T-cell (primary cell): ENCODE measurements at regions not wholly inside any gene's neighbourhood (a gene's known extent, or its start where the extent isn't known, plus 50 kb on each side); places are given as distances from the start of the nearest gene placed in this dataset.

Experiments
- ATAC-seq, 4 experiments: fragments of 200-7000 bp in 3 of 4; fragments of 150-1000 bp in 1 of 4; cut with Tn5 transposase; replicated peaks in 1 of 4; 1 replicate in 3 of 4; 2 replicates in 1 of 4; pipeline ENCODE4 v1.10.0; 2021; ENCODE audit warnings: moderate library complexity in 3 of 4, mild to moderate bottlenecking in 2 of 4, moderate number of reproducible peaks in 1 of 4
- CTCF ChIA-PET, 2 donors: fragments of 300-600 bp; sonication (Branson Sonifier 250); formaldehyde crosslinking; loops; one replicate each; lab custom pipeline; 2022; ENCODE audit warnings: antibody characterized with exemption in 2 of 2; lab: Charles Lee
- POLR2A ChIA-PET, 2 donors: fragments of 300-600 bp; sonication (Branson Sonifier 250); formaldehyde crosslinking; loops; one replicate each; lab custom pipeline; 2022; ENCODE audit warnings: antibody characterized with exemption in 2 of 2; lab: Charles Lee
- DNase-seq, 35 experiments: peaks; one replicate each; pipeline versions ENCODE4 v3.0.0 to v3.0.0-alpha.2; 2013 to 2023
- H3K27ac ChIP-seq: one replicate; pipeline ENCODE4 v1.5.1; 2013; ENCODE audit warnings: low read length
- H3K27me3 ChIP-seq, 2 experiments: replicated peaks in 1 of 2; 1 replicate in 1 of 2; 2 replicates in 1 of 2; pipeline versions ENCODE4 v1.6.1 to v1.7.0; 2013; ENCODE audit warnings: low read length in 1 of 2, mixed read lengths in 1 of 2; ENCODE audit not compliant: control insufficient read depth in 2 of 2, insufficient read depth in 2 of 2; ENCODE audit errors: extremely low read depth in 1 of 2
- H3K36me3 ChIP-seq, 2 donors: 1 replicate in 1 of 2; 2 replicates in 1 of 2; pipeline versions ENCODE4 v1.6.1 to v1.7.0; 2013; ENCODE audit warnings: low read length in 1 of 2; ENCODE audit not compliant: control insufficient read depth in 2 of 2, insufficient read depth in 1 of 2; ENCODE audit errors: extremely low read depth in 1 of 2
- H3K4me1 ChIP-seq, 2 experiments: 1 replicate in 1 of 2; 2 replicates in 1 of 2; pipeline versions ENCODE4 v1.6.1 to v1.7.0; 2013; ENCODE audit warnings: low read length in 2 of 2, mixed read lengths in 1 of 2; ENCODE audit not compliant: insufficient read depth in 2 of 2, control insufficient read depth in 1 of 2; ENCODE audit errors: extremely low read depth in 1 of 2
- H3K4me3 ChIP-seq, 2 donors: 1 replicate in 1 of 2; 2 replicates in 1 of 2; pipeline versions ENCODE4 v1.5.1 to v1.7.0; 2013; ENCODE audit warnings: mild to moderate bottlenecking in 2 of 2, low read length in 1 of 2, moderate library complexity in 1 of 2; ENCODE audit not compliant: control insufficient read depth in 1 of 2; ENCODE audit errors: extremely low read depth in 1 of 2
- H3K9me3 ChIP-seq: 2 replicates; pipeline ENCODE4 v1.7.0; 2013
- H3K27ac Mint-ChIP-seq, 2 donors: one replicate each; pipeline ENCODE4 v1.8.0; 2020 to 2021; ENCODE audit warnings: mild to moderate bottlenecking in 2 of 2, mixed read lengths in 2 of 2
- H3K27me3 Mint-ChIP-seq, 2 donors: one replicate each; pipeline ENCODE4 v1.8.0; 2021 to 2022; ENCODE audit warnings: mixed read lengths in 2 of 2
- H3K36me3 Mint-ChIP-seq: one replicate; pipeline ENCODE4 v1.8.0; 2021; ENCODE audit warnings: mixed read lengths
- H3K4me1 Mint-ChIP-seq, 3 donors: one replicate each; pipeline ENCODE4 v1.8.0; 2020 to 2022; ENCODE audit warnings: mixed read lengths in 3 of 3, mild to moderate bottlenecking in 1 of 3
- H3K4me3 Mint-ChIP-seq, 3 donors: one replicate each; pipeline ENCODE4 v1.8.0; 2020 to 2022; ENCODE audit warnings: mild to moderate bottlenecking in 3 of 3, mixed read lengths in 3 of 3, moderate library complexity in 3 of 3
- H3K9me3 Mint-ChIP-seq, 3 donors: one replicate each; pipeline ENCODE4 v1.8.0; 2020 to 2022; ENCODE audit warnings: mixed read lengths in 3 of 3
- WGBS: methylation state at CpG from one replicate; pipeline ENCODE4 v1.1.5; 2013; ENCODE audit warnings: missing lambda C conversion rate; ENCODE audit not compliant: insufficient coverage; 5-methylcytosine and 5-hydroxymethylcytosine counted together

DNA sequence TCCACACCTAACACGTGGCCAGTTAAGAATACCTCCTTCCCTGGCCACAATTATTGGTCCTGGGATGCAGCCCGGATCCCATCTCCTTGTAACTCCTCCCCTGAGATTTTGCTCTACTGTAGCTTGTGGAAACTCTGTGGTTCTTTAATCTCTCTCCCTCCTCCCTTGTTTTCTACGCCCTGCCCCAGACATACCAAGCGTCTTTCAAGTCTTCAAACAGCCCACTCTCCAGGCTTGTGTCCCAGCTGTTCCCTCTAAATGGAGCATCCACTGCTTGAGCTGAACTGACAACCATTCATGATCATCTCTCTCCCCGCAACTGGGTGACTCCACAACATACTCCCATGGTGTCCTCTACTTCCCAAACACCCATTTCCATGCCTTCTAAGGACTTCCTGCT is 111.6 kb downstream of the SIPA1L2 start:
- DNase-seq (no peak), ATAC-seq (no peak)
- Mint-ChIP-seq H3K4me1 (peaks cover 0 to 7% (median 0%) of the 10 kb centered on the region in 3 donors), H3K36me3 (no peaks in the 10 kb centered on the region), H3K27me3 (peaks cover 2 to 8% of the 10 kb centered on the region in 2 donors), H3K4me3 (no peak overlapping the region), H3K27ac (no peak overlapping the region), H3K9me3 (no peaks in the 10 kb centered on the region)
- POLR2A ChIA-PET = no interaction called here
- Histone ChIP-seq H3K9me3 (no peaks in the 10 kb centered on the region), H3K36me3 (no peaks in the 10 kb centered on the region), H3K27ac (no peak overlapping the region), H3K4me1 (no peaks in the 10 kb centered on the region), H3K4me3 (no peak overlapping the region), H3K27me3 (no peaks in the 10 kb centered on the region)
- 72% methylated on average over 5 of the region's 5 CpGs for WGBS
- CTCF ChIA-PET = no interaction called here

DNA sequence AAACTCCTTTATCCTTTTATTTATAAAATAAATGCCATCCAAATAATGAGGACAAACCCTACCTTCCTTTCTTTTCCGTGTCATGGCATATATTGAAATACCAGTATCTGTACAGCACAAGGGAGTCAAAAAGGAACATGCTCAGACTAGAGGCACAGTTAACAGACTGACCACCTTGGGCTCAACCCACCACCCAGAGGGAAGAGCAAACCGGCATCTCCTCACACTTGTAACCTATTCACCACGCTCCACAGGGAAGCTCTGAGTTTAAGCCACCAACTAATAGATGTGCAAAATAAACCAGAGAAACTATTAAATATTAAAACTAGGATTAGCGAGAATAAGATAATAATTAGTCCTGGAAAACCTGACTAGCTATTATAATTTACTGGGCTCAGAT is 112.7 kb downstream of the SIPA1L2 start:
- WGBS = no CpG with 5 or more reads among the region's 4 CpGs
- Histone ChIP-seq H3K36me3 (no peaks in the 10 kb centered on the region), H3K4me3 (no peak overlapping the region), H3K9me3 (no peaks in the 10 kb centered on the region), H3K27ac (no peak overlapping the region), H3K27me3 (no peaks in the 10 kb centered on the region), H3K4me1 (no peaks in the 10 kb centered on the region)
- ChIA-PET CTCF (no interaction called here), POLR2A (no interaction called here)
- no peak overlapping the region for H3K4me3 Mint-ChIP-seq
- H3K4me1 Mint-ChIP-seq = peaks cover 0 to 5% (median 0%) of the 10 kb centered on the region in 3 donors
- DNase-seq = no peak
- no peaks in the 10 kb centered on the region for H3K36me3 Mint-ChIP-seq
- H3K27ac Mint-ChIP-seq = no peak overlapping the region
- no peaks in the 10 kb centered on the region for H3K9me3 Mint-ChIP-seq
- peaks cover 2 to 6% of the 10 kb centered on the region in 2 donors for H3K27me3 Mint-ChIP-seq
- ATAC-seq = no peak

DNA sequence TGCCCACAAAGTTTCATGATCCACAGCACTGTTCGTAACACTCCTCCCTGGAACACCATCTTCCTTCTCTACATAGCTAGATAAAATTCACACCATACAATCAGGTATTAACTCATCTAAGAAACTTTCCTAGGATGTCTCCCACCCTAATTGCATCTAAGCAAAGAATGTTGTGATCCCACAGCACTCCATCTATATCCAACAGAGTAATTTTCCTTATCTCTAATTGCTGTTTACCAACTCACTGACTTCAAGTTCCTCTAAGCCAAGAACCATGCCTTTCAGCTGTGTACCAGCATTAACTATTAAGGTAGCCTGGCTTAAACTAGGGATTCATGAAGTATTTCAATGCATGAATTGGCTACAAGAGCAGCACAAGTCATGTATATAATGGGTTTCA is 114.2 kb downstream of the SIPA1L2 start:
- DNase-seq = no peak
- 90% methylated on average over 1 of the region's 1 CpG for WGBS
- ATAC-seq = no peak
- Mint-ChIP-seq H3K27ac (no peak overlapping the region), H3K27me3 (peaks cover 2 to 8% of the 10 kb centered on the region in 2 donors), H3K4me3 (no peak overlapping the region), H3K9me3 (no peaks in the 10 kb centered on the region), H3K4me1 (no peaks in the 10 kb centered on the region), H3K36me3 (no peaks in the 10 kb centered on the region)
- Histone ChIP-seq H3K36me3 (no peaks in the 10 kb centered on the region), H3K9me3 (no peaks in the 10 kb centered on the region), H3K4me3 (no peak overlapping the region), H3K27me3 (no peaks in the 10 kb centered on the region), H3K4me1 (no peaks in the 10 kb centered on the region), H3K27ac (no peak overlapping the region)
- ChIA-PET POLR2A (no interaction called here), CTCF (no interaction called here)

DNA sequence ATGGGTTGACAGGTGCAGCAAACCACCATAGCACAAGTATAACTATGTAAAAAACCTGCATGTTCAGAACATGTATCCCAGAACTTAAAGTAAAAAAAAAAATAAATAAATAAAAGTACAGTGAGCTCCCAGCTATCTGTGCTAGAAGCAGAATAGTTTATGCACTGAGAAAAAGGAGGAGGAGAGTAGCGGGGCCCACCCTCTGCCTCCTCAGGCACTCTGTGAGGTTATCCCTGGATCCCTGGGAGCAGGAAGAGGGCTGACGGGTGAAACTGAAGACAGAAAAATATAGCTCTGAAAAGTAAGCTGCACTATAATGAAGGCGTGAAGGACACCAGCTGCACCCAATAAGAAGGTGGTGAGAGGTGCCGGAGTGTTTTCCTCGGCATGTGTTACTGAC is 117.2 kb downstream of the SIPA1L2 start:
- ChIA-PET CTCF (no interaction called here), POLR2A (interaction anchor here in 1 of 2 donors (0.6 kb wide), 1 partner anchor 58 kb away, joined by 7 read pairs; no protein-coding TSS in a partner anchor)
- H3K27ac Mint-ChIP-seq = no peak overlapping the region

DNA sequence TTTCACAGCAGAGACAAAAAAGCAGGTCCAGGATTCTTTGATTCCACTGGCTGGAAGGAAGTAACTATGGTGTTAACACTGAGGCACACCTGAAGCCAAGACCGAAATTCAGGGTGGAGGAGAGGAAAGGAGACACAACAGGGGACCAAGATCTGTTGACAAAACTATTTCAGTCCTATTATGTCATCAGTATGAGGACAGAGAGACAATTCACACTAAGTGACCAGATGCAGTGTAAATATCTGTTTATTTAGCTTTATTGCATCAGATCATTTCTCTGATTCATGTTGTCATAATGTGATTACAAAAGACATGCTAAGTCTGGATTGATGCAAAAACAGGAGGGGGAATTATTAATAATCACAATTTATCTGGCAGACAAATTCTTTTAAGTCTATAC is 118.8 kb downstream of the SIPA1L2 start:
- H3K27ac ChIP-seq = no peak overlapping the region
- H3K27me3 ChIP-seq = no peaks in the 10 kb centered on the region
- no peaks in the 10 kb centered on the region for H3K36me3 ChIP-seq
- no peaks in the 10 kb centered on the region for H3K36me3 Mint-ChIP-seq
- CTCF ChIA-PET = no interaction called here
- no peaks in the 10 kb centered on the region for H3K4me1 ChIP-seq
- POLR2A ChIA-PET = no interaction called here
- no peak overlapping the region for H3K27ac Mint-ChIP-seq
- DNase-seq = no peak
- H3K4me1 Mint-ChIP-seq = no peaks in the 10 kb centered on the region
- H3K27me3 Mint-ChIP-seq = peaks cover 3 to 5% of the 10 kb centered on the region in 2 donors
- H3K4me3 ChIP-seq = no peak overlapping the region
- H3K9me3 ChIP-seq = no peaks in the 10 kb centered on the region
- H3K9me3 Mint-ChIP-seq = no peaks in the 10 kb centered on the region
- no peak overlapping the region for H3K4me3 Mint-ChIP-seq
- WGBS = no CpG with 5 or more reads among the region's 1 CpG
- ATAC-seq = no peak

More for the DNA sequence above, 117.2 kb downstream of the SIPA1L2 start:
- H3K36me3 Mint-ChIP-seq = no peaks in the 10 kb centered on the region
- H3K27me3 Mint-ChIP-seq = peaks cover 5% of the 10 kb centered on the region in 2 donors
- ATAC-seq = no peak
- H3K9me3 Mint-ChIP-seq = no peaks in the 10 kb centered on the region
- H3K27ac ChIP-seq = no peak overlapping the region
- 90% methylated on average over 5 of the region's 5 CpGs for WGBS
- no peaks in the 10 kb centered on the region for H3K36me3 ChIP-seq
- H3K4me1 Mint-ChIP-seq = no peaks in the 10 kb centered on the region
- no peak for DNase-seq
- no peak overlapping the region for H3K4me3 Mint-ChIP-seq
- no peaks in the 10 kb centered on the region for H3K4me1 ChIP-seq
- H3K9me3 ChIP-seq = no peaks in the 10 kb centered on the region
- H3K27me3 ChIP-seq = no peaks in the 10 kb centered on the region
- H3K4me3 ChIP-seq = no peak overlapping the region

DNA sequence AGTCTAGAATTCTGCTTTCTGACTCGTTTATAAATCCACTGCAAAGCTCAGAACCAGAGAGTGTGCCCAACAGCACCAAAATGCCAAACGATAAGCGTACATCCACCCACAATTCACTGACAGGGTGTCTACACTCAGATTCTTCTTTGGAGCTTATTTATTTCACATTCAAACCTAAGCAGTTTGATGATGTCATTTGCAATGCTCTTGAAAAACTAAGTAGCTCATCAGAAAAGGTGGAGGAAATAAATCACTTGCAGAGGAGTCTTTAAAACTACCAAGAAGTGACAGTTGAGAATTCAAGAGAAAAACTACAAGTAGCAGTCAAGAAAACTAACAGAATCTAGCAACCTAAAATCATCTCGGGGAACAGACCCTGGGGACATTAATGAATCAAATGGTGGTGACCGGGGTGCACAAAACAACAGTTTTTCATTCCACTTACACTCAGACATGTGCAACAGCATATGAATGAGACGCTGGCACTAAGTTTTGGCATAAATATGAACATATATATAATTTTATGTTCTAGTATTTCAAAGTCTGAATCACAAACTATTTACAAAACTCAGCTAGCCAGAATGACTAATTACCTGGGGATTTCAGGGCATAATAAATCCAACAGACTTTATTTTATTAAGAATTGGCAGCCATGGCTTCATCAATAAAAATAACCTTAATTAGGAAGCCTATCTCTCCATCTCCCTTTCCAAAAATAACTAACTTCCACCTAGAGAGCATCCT is 119.4 kb downstream of the SIPA1L2 start:
- H3K9me3 ChIP-seq = no peaks in the 10 kb centered on the region
- DNase-seq (no peak), ATAC-seq (no peak)
- no peaks in the 10 kb centered on the region for H3K4me1 Mint-ChIP-seq
- WGBS = 55% methylated on average over 1 of the region's 6 CpGs
- no peak overlapping the region for H3K27ac ChIP-seq
- no peak overlapping the region for H3K27ac Mint-ChIP-seq
- H3K27me3 Mint-ChIP-seq = peaks cover 3 to 5% of the 10 kb centered on the region in 2 donors
- H3K4me3 Mint-ChIP-seq = no peak overlapping the region
- H3K4me1 ChIP-seq = no peaks in the 10 kb centered on the region
- no peaks in the 10 kb centered on the region for H3K36me3 Mint-ChIP-seq
- no peaks in the 10 kb centered on the region for H3K27me3 ChIP-seq
- no peaks in the 10 kb centered on the region for H3K36me3 ChIP-seq
- H3K4me3 ChIP-seq = no peak overlapping the region
- ChIA-PET CTCF (no interaction called here), POLR2A (no interaction called here)
- H3K9me3 Mint-ChIP-seq = no peaks in the 10 kb centered on the region
